IMR-90 (cell line): ENCODE measurements at regions not wholly inside any gene's neighbourhood (a gene's known extent, or its start where the extent isn't known, plus 50 kb on each side); places are given as distances from the start of the nearest gene placed in this dataset.

Experiments
- ATAC-seq: fragments of 200-7000 bp; cut with Tn5 transposase; 2 replicates; pipeline ENCODE4 v1.9.1; 2020; ENCODE audit warnings: low read depth, mild to moderate bottlenecking, moderate library complexity
- BruUV-seq: library from RNA; stranded (reverse); fragments of 400-500 nt; replicated peaks from 2 replicates; lab custom pipeline; 2021; lab: Mats Ljungman, UMichigan
- CTCF ChIA-PET: fragments of 300-600 bp; formaldehyde crosslinking; extraction: SDS; loops from one replicate; lab custom pipeline; 2021; ENCODE audit warnings: antibody characterized with exemption; lab: Yijun Ruan, JAX
- POLR2A ChIA-PET: fragments of 300-600 bp; sonication (Branson Sonifier 250); formaldehyde crosslinking; loops from one replicate; lab custom pipeline; 2022; ENCODE audit warnings: antibody characterized with exemption; ENCODE audit not compliant: unreplicated experiment; lab: Charles Lee
- DNase-seq: peaks from one replicate; pipeline ENCODE4 v3.0.0; 2013
- H2AFZ ChIP-seq: replicated peaks from 2 replicates; pipeline ENCODE3; 2013; ENCODE audit warnings: low read length, mild to moderate bottlenecking; ENCODE audit not compliant: poor library complexity
- H2AK5ac ChIP-seq: 2 replicates; pipeline ENCODE4 v1.6.1; 2013; ENCODE audit warnings: low read depth, low read length, inconsistent platforms
- H2AK9ac ChIP-seq: replicated peaks from 2 replicates; pipeline ENCODE3; 2013; ENCODE audit warnings: mild to moderate bottlenecking, low read depth, low read length, moderate library complexity; ENCODE audit not compliant: poor library complexity
- H2BK120ac ChIP-seq: 2 replicates; pipeline ENCODE4 v1.6.1; 2013; ENCODE audit warnings: low read depth, low read length, inconsistent platforms
- H2BK15ac ChIP-seq: 3 replicates; pipeline ENCODE4 v1.6.1; 2013; ENCODE audit warnings: low read depth, low read length, inconsistent platforms
- H2BK20ac ChIP-seq: 2 replicates; pipeline ENCODE4 v1.6.1; 2013; ENCODE audit warnings: low read depth, mild to moderate bottlenecking, inconsistent platforms, low read length, moderate library complexity
- H2BK5ac ChIP-seq: 2 replicates; pipeline ENCODE4 v1.6.1; 2013; ENCODE audit warnings: mild to moderate bottlenecking, low read depth, low read length, inconsistent platforms; ENCODE audit not compliant: poor library complexity, severe bottlenecking
- H3K14ac ChIP-seq: replicated peaks from 2 replicates; pipeline ENCODE4 v1.6.1; 2013; ENCODE audit warnings: low read depth, low read length, inconsistent platforms
- H3K18ac ChIP-seq: 2 replicates; pipeline ENCODE4 v1.6.1; 2013; ENCODE audit warnings: low read depth, low read length, control low read depth
- H3K23ac ChIP-seq: 2 replicates; pipeline ENCODE4 v1.6.1; 2013; ENCODE audit warnings: low read depth, low read length, inconsistent platforms
- H3K27ac ChIP-seq: 2 replicates; pipeline ENCODE4 v1.5.1; 2013; ENCODE audit warnings: mild to moderate bottlenecking, control low read depth, low read length; ENCODE audit not compliant: insufficient read depth
- H3K27me3 ChIP-seq: 2 replicates; pipeline ENCODE4 v1.6.1; 2013; ENCODE audit warnings: low read length; ENCODE audit not compliant: control insufficient read depth, insufficient read depth
- H3K36me3 ChIP-seq: 2 replicates; pipeline ENCODE4 v1.6.1; 2013; ENCODE audit warnings: low read length, mixed read lengths; ENCODE audit not compliant: control insufficient read depth, insufficient read depth
- H3K4ac ChIP-seq: 2 replicates; pipeline ENCODE4 v1.6.1; 2013; ENCODE audit warnings: low read depth, low read length, inconsistent platforms
- H3K4me1 ChIP-seq: 2 replicates; pipeline ENCODE4 v1.6.1; 2013; ENCODE audit warnings: low read length, mixed read lengths; ENCODE audit not compliant: control insufficient read depth, insufficient read depth
- H3K4me2 ChIP-seq: 2 replicates; pipeline ENCODE4 v1.6.1; 2013; ENCODE audit warnings: low read depth, mild to moderate bottlenecking, control low read depth, low read length, moderate library complexity
- H3K4me3 ChIP-seq: 2 replicates; pipeline ENCODE4 v1.5.1; 2013; ENCODE audit warnings: low read depth, mild to moderate bottlenecking, control low read depth, low read length, moderate library complexity; ENCODE audit not compliant: insufficient read depth
- H3K56ac ChIP-seq: 2 replicates; pipeline ENCODE4 v1.6.1; 2013; ENCODE audit warnings: low read length, inconsistent platforms; ENCODE audit not compliant: insufficient read depth; ENCODE audit errors: extremely low read depth
- H3K79me1 ChIP-seq, 2 experiments: 2 replicates each; pipeline ENCODE4 v1.6.1; 2013; ENCODE audit warnings: low read length in 2 of 2, inconsistent platforms in 1 of 2, low read depth in 1 of 2
- H3K9ac ChIP-seq: 2 replicates; pipeline ENCODE4 v1.6.1; 2013; ENCODE audit warnings: low read depth, low read length, control low read depth
- H3K9me1 ChIP-seq: 2 replicates; pipeline ENCODE4 v1.6.1; 2013; ENCODE audit warnings: low read length, inconsistent platforms; ENCODE audit not compliant: insufficient read depth
- H3K9me3 ChIP-seq: 2 replicates; pipeline ENCODE4 v1.6.1; 2013; ENCODE audit warnings: low read length; ENCODE audit not compliant: control insufficient read depth, insufficient read depth
- H4K20me1 ChIP-seq: 2 replicates; pipeline ENCODE4 v1.6.1; 2013; ENCODE audit warnings: low read length, inconsistent platforms; ENCODE audit not compliant: insufficient read depth
- H4K5ac ChIP-seq: 2 replicates; pipeline ENCODE4 v1.6.1; 2013; ENCODE audit warnings: mild to moderate bottlenecking, low read depth, low read length, control low read depth
- H4K8ac ChIP-seq, 2 experiments: 2 replicates each; pipeline ENCODE4 v1.6.1; 2013; ENCODE audit warnings: low read depth in 2 of 2, low read length in 2 of 2, control low read depth in 1 of 2, inconsistent platforms in 1 of 2
- H4K91ac ChIP-seq: 2 replicates; pipeline ENCODE4 v1.6.1; 2013; ENCODE audit warnings: low read depth, low read length, inconsistent platforms; ENCODE audit not compliant: insufficient read depth
- CEBPB ChIP-seq: IDR thresholded peaks from 2 replicates; pipeline ENCODE4 v1.6.1; 2012; ENCODE audit warnings: low read depth, low read length, improper control_type of control experiment
- MAFK ChIP-seq: IDR thresholded peaks from 2 replicates; pipeline ENCODE4 v1.6.1; 2012; ENCODE audit warnings: low read depth, low read length, improper control_type of control experiment
- POLR2A ChIP-seq: IDR thresholded peaks from 2 replicates; pipeline ENCODE4 v1.6.1; 2012; ENCODE audit warnings: mild to moderate bottlenecking, low read depth, low read length
- RAD21 ChIP-seq: IDR thresholded peaks from 2 replicates; pipeline ENCODE4 v1.6.1; 2012; ENCODE audit warnings: low read length, improper control_type of control experiment
- RFX5 ChIP-seq: IDR thresholded peaks from 2 replicates; pipeline ENCODE4 v1.8.0; 2012; ENCODE audit warnings: low read depth, mild to moderate bottlenecking, low read length, moderate library complexity
- WGBS, 2 experiments: methylation state at CpG; one replicate each; pipeline versions ENCODE4 v1.1.5 to v1.1.7; 2013; ENCODE audit warnings: missing lambda C conversion rate in 2 of 2; ENCODE audit not compliant: insufficient read length in 1 of 2; ENCODE audit errors: extremely low coverage in 2 of 2; 5-methylcytosine and 5-hydroxymethylcytosine counted together
- dilution Hi-C: fragments of 300-500 bp; cut with HindIII; formaldehyde crosslinking; loops from one replicate; pipeline ENCODE4 v1.14.3; 2018; ENCODE audit warnings: low sequenced_read_pairs; ENCODE audit not compliant: unreplicated experiment
- in situ Hi-C: fragments of 300-500 bp; cut with MboI; formaldehyde crosslinking; loops from 3 replicates; pipeline ENCODE4 v1.14.3; 2019; ENCODE audit warnings: low sequenced_read_pairs, inconsistent platforms, mixed read lengths
- intact Hi-C: fragments of 100-400 bp; cut with micrococcal nuclease; formaldehyde crosslinking; loops from 2 replicates; pipeline ENCODE4 v1.10.0; 2022

DNA sequence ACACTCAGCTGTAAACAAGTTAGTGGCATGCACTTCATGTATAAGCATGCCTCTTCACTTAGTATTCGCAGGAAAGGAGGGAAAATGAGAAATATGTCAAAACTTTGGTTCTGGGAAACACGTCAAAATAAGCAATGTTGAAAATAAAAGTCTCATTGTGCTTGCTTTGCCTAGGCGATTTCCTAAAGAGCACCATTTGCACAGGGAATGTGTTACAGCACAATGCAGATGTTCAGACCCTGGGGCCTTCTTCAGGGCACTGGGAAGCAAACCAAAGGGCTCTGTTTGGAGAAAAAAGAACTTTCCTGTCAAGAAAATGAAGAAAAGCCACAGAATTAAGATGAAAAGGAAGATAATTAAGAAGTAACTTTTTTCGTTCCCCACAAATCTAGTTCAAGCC is 98.6 kb upstream of the PLD5 start:
- no peak overlapping the region for H3K9ac ChIP-seq
- H3K27me3 ChIP-seq = no peaks in the 10 kb centered on the region
- H3K4me1 ChIP-seq = no peaks in the 10 kb centered on the region
- no peaks in the 10 kb centered on the region for H3K9me1 ChIP-seq
- BruUV-seq = no TSS peak
- no peak for TF ChIP-seq POLR2A
- no peak for TF ChIP-seq MAFK
- no peak for TF ChIP-seq RAD21
- TF ChIP-seq CEBPB = no peak
- no peak for TF ChIP-seq RFX5
- no peak overlapping the region for H3K27ac ChIP-seq
- H2AK9ac ChIP-seq = no peak overlapping the region
- H2BK15ac ChIP-seq = no peak overlapping the region
- H3K23ac ChIP-seq = no peak overlapping the region
- no peak overlapping the region for H2BK120ac ChIP-seq
- H2BK5ac ChIP-seq = no peak overlapping the region
- H3K56ac ChIP-seq = no peak overlapping the region
- no peak overlapping the region for H4K8ac ChIP-seq
- H3K36me3 ChIP-seq = no peaks in the 10 kb centered on the region
- CTCF ChIA-PET = no interaction called here
- peaks cover 19% of the 10 kb centered on the region for H3K9me3 ChIP-seq
- H3K18ac ChIP-seq = no peak overlapping the region
- no peak overlapping the region for H4K91ac ChIP-seq
- H2AK5ac ChIP-seq = no peak overlapping the region
- intact Hi-C loops (no loop called here), in situ Hi-C loops (no loop called here), dilution Hi-C loops (no loop called here)
- no peak overlapping the region for H2AFZ ChIP-seq
- 33% methylated on average over 1 of the region's 4 CpGs; no CpG with 5 or more reads in 1 of the 2 experiments for WGBS, 2 experiments
- no peak overlapping the region for H3K4ac ChIP-seq
- H3K4me2 ChIP-seq = no peak overlapping the region
- no peak overlapping the region for H3K4me3 ChIP-seq
- POLR2A ChIA-PET = no interaction called here
- H4K5ac ChIP-seq = no peak overlapping the region
- no peak overlapping the region for H2BK20ac ChIP-seq
- no peak overlapping the region for H3K14ac ChIP-seq
- no peaks in the 10 kb centered on the region for H3K79me1 ChIP-seq
- DNase-seq (no peak), ATAC-seq (no peak)
- H4K20me1 ChIP-seq = no peaks in the 10 kb centered on the region
